Natural killer cell treated with Interleukin-12 subunit alpha and Interleukin-12 subunit beta and Interleukin-15 and Interleukin-18, amount 100 ng/mL, for 72 hours (primary cell): ENCODE measurements at regions not wholly inside any gene's neighbourhood (a gene's known extent, or its start where the extent isn't known, plus 50 kb on each side); places are given as distances from the start of the nearest gene placed in this dataset.
"Not testable (repeated sequence)": the region's sequence is repeated elsewhere in the genome, so short reads cannot be mapped to it uniquely, and the experiment has no call there.

Experiments used
- ATAC-seq, 2 donors: fragments of 150-1000 bp; cut with Tn5 transposase in 1 of 2; sonication (Bioruptor Pico), chemical (Tn5 transposase) in 1 of 2; 2 replicates each; pipeline ENCODE4 v1.10.0; 2021
- DNase-seq: peaks from one replicate; pipeline ENCODE4 v3.0.0; 2022; ENCODE audit warnings: low spot score
- H3K27ac Mint-ChIP-seq, 2 donors: 1 replicate in 1 of 2; 2 replicates in 1 of 2; pipeline ENCODE4 v1.8.0; 2022; ENCODE audit warnings: mixed read lengths in 2 of 2, mild to moderate bottlenecking in 1 of 2, moderate library complexity in 1 of 2
- H3K27me3 Mint-ChIP-seq, 2 donors: 1 replicate in 1 of 2; 2 replicates in 1 of 2; pipeline ENCODE4 v1.8.0; 2022; ENCODE audit warnings: mixed read lengths in 2 of 2
- H3K36me3 Mint-ChIP-seq: one replicate; pipeline ENCODE4 v1.8.0; 2022; ENCODE audit warnings: mixed read lengths
- H3K4me1 Mint-ChIP-seq, 2 donors: 1 replicate in 1 of 2; 2 replicates in 1 of 2; pipeline ENCODE4 v1.8.0; 2022; ENCODE audit warnings: low read depth in 2 of 2, mixed read lengths in 2 of 2, mild to moderate bottlenecking in 1 of 2
- H3K4me3 Mint-ChIP-seq: one replicate; pipeline ENCODE4 v1.8.0; 2022; ENCODE audit warnings: mixed read lengths
- H3K9me3 Mint-ChIP-seq: 2 replicates; pipeline ENCODE4 v1.8.0; 2022; ENCODE audit warnings: mixed read lengths

DNA sequence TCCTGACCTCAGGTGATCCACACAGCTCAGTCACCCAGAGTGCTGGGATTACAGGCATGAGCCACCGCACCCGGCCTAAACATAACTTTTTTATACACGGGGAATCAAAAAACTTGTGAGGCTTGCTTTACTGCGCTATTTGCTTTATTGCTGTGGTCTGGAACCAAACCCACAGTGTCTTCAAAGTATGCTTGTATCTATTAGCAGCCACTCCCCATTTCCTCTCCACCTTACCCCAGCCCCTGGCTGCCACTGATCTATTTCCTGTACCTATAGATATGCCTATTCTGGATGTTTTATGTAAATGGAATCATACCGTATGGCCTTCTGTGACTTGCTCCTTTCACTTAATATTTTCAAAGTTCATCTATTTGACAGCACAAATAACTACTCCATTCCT, 233.4 kb downstream of the BMP4 start:
- Mint-ChIP-seq H3K4me3 (no peak overlapping the region), H3K27me3 (no peaks in the 10 kb centered on the region), H3K9me3 (peaks cover 21% of the 10 kb centered on the region), H3K4me1 (no peaks in the 10 kb centered on the region), H3K27ac (no peak overlapping the region), H3K36me3 (peaks cover 4% of the 10 kb centered on the region)
- ATAC-seq, result no peak
- DNase-seq, result no peak

DNA sequence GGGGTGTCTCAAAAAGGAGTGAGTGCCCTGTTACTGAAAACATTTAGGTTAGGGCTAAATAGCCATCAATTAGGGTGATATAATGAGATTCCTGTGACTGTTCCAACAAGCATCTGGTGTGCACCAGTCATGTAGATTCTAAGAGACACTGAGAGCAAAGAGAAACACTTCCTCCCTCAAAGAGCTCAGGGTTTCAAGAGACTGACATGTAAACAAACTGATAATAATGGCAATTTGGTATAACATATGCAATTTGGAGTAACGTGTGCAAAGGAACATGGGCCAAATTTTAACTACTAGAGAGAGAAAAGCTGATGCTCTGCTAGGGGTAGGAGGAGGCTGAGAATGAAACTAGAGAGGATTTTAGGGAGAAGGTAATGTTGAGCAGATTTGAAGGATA, 237.1 kb downstream of the BMP4 start:
- H3K9me3 Mint-ChIP-seq, result peaks cover 21% of the 10 kb centered on the region
- H3K27me3 Mint-ChIP-seq, result no peaks in the 10 kb centered on the region
- no peak for ATAC-seq
- no peak overlapping the region for H3K27ac Mint-ChIP-seq
- DNase-seq, result no peak
- H3K4me3 Mint-ChIP-seq, result no peak overlapping the region
- no peaks in the 10 kb centered on the region for H3K4me1 Mint-ChIP-seq
- peaks cover 4% of the 10 kb centered on the region for H3K36me3 Mint-ChIP-seq

DNA sequence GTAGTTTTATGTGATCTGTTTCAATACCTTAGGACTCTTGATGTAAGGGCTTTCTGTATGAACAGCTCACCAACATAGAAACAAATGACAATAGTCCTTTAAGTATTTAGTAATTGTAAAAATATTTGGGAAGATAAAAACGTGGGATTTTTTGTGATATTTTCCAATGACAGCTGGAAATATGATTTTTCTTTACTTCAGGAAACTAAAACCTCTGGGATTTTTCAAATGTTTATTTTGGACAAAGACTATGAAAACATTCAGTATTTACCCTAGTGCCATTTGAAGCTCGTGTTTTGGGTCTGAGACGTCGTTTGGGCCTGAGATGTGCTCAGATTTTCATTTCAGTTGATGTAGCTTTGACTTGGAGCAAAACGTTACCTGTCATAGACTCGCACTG, 240.0 kb downstream of the BMP4 start:
- H3K9me3 Mint-ChIP-seq, result peaks cover 13% of the 10 kb centered on the region
- H3K4me3 Mint-ChIP-seq, result no peak overlapping the region
- DNase-seq (no peak), ATAC-seq (no peak)
- no peaks in the 10 kb centered on the region for H3K4me1 Mint-ChIP-seq
- H3K36me3 Mint-ChIP-seq, result peaks cover 4% of the 10 kb centered on the region
- H3K27me3 Mint-ChIP-seq, result no peaks in the 10 kb centered on the region
- H3K27ac Mint-ChIP-seq, result no peak overlapping the region

DNA sequence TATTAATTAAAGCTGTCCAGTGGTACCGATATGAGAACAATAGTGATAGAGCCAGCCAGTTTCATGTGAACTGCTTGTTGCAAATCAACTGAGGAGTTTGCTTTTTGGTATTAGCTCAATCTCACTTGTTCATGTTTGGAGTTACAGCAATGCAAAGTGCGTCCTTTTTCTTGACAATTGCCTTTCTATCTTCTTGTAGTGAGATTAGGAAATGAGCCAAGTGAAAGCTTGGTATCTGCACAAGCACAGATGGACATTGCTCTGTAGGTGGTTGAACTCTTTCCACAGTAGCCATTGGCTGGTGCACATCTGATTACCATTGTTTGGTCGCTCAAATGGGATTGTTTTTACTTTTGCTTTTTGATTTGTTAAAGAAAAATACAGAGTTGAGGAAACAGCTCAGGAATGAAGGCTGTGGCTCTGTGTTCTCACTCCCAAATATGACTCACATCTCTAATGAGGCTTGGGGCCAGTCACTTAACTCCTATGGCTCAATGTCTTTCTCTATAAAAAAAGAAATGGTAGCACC, 241.4 kb downstream of the BMP4 start:
- no peak overlapping the region for H3K27ac Mint-ChIP-seq
- peaks cover 7% of the 10 kb centered on the region for H3K9me3 Mint-ChIP-seq
- DNase-seq (no peak), ATAC-seq (no peak)
- no peak overlapping the region for H3K4me3 Mint-ChIP-seq
- H3K4me1 Mint-ChIP-seq, result no peaks in the 10 kb centered on the region
- H3K27me3 Mint-ChIP-seq, result no peaks in the 10 kb centered on the region
- peaks cover 4% of the 10 kb centered on the region for H3K36me3 Mint-ChIP-seq

DNA sequence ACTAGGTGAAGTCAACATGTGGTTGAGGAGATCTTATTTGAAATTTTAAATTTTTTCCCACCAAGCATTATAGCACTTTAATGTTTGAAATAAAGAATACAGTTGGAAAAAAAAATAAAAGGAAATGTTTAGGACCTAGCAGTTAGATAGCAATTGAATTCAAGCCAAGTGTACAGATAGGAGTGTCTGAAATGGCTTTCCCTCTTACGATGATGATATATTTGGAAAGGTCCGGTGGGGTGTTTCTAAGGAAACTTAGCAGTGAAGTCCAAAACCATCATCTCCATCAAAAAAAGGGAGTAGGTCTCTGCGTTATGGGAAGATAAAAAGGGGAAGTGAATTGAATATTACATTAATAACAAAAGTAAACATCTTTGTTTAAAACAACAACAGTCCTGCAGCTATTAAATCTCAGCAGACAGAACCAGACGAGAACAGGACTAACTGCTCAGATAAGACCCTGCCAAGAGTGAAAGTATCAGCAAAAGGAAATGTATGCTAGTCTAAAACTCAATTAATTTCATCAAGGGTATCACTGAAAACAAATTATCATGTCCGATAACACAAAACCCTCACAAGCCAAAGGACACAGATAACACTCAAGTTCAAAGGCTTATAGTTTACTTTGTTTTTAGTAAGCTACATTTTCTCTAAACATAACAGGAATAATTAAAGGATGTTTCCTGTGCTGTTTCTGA, 242.0 kb downstream of the BMP4 start:
- Mint-ChIP-seq H3K27ac (no peak overlapping the region), H3K27me3 (no peaks in the 10 kb centered on the region), H3K9me3 (peaks cover 2% of the 10 kb centered on the region), H3K4me1 (no peaks in the 10 kb centered on the region), H3K4me3 (no peak overlapping the region), H3K36me3 (no peaks in the 10 kb centered on the region)
- no peak for ATAC-seq
- no peak for DNase-seq

DNA sequence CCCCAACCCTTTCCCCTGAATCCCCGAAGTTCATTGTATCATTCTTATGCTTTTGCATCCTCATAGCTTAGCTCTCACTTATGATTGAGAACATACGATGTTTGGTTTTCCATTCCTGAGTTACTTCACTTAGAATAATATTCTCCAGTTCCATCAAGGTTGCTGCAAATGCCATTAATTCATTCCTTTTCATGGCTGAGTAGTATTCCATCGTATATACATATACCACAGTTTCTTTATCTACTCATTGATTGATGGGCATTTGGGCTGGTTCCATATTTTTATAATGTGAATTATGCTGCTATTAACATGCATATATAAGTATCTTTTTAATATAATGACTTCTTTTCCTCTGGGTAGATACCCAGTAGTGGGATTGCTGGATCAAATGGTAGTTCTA, 243.7 kb downstream of the BMP4 start:
- ATAC-seq, H3K27ac Mint-ChIP-seq, H3K4me3 Mint-ChIP-seq, H3K36me3 Mint-ChIP-seq, DNase-seq, H3K4me1 Mint-ChIP-seq, H3K9me3 Mint-ChIP-seq, H3K27me3 Mint-ChIP-seq: not testable (repeated sequence)

DNA sequence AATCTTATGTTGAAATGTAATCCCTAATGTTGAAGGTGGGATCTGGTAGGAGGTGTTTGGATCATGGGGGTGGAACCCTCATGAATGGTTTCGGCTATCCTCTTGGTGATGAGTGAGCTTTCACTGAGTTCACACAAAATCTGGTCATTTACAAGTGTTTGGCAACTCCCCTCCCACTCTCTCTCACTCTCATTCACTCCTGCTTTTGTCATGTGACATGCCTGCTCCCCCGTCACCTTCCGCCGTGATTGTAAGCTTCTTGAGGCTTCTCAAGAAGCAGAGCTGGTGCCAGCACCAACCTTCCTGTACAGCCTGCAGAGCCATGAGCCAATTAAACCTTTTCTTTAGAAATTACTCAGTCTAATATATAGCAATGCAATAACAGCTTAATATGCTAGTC, 245.4 kb downstream of the BMP4 start:
- no peak for ATAC-seq
- Mint-ChIP-seq H3K27me3 (no peaks in the 10 kb centered on the region), H3K36me3 (no peaks in the 10 kb centered on the region), H3K4me1 (no peaks in the 10 kb centered on the region), H3K9me3 (peaks cover 10% of the 10 kb centered on the region), H3K27ac (no peak overlapping the region), H3K4me3 (no peak overlapping the region)
- DNase-seq, result no peak

DNA sequence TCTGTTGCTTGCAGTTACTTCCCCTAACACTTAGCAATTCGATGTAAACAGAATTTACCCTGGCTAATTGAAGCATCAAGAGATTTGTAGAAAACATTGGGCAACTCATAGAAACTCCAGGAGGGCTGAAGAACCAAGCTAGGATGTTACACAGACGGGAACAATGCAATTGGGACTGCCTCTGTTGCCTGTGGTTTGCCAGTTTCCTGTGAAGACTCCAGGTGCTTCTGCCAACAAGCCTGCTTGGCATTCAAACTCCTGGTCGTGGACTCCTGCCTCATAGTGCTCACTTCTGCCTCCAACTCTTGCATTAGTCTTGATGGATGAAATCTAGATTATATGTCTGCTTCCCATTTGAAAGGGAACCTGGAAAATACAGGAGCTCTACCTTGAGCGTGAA, 246.0 kb downstream of the BMP4 start:
- no peak overlapping the region for H3K4me3 Mint-ChIP-seq
- H3K27ac Mint-ChIP-seq, result no peak overlapping the region
- H3K9me3 Mint-ChIP-seq, result peaks cover 10% of the 10 kb centered on the region
- no peak for ATAC-seq
- H3K4me1 Mint-ChIP-seq, result no peaks in the 10 kb centered on the region
- H3K27me3 Mint-ChIP-seq, result no peaks in the 10 kb centered on the region
- H3K36me3 Mint-ChIP-seq, result no peaks in the 10 kb centered on the region
- DNase-seq, result no peak

DNA sequence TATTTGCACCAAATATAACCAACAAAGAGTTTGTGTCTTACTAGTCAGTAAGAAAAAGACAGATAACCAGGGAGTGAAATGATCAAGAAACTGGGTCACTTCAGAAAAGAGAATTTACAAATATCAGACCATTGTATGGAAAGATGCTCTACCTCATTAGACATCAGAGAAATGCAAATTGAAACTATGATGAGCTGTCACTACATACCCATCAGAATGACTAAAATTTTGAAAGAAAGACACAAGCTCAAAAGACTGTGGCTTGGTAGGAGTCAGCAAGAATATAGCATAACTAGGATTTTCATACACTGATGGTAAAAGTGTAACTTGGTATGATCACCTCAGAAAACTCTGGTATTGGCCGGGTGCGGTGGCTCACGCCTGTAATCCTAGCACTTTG, 247.2 kb downstream of the BMP4 start:
- Mint-ChIP-seq H3K4me1 (no peaks in the 10 kb centered on the region), H3K27me3 (no peaks in the 10 kb centered on the region), H3K27ac (no peak overlapping the region), H3K9me3 (peaks cover 10% of the 10 kb centered on the region), H3K4me3 (no peak overlapping the region), H3K36me3 (no peaks in the 10 kb centered on the region)
- ATAC-seq, result no peak
- no peak for DNase-seq

DNA sequence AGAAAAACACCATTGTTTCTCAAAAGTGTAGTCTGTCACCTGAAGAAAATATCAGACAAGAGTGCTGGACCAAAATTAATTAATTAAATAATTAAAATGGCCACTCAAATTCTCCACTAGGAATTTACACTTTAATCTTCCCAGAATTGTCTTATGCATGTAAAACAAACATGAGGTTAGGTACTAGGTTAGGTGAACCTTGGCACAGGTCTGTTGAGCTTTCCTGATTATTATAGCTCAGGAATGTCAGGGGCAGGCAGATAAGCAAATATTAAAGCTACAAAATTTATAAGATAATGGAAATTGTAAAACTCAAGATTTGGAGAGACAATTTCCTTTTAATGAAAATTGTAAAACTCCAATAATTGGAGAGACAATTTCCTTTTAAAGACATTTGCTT, 253.2 kb downstream of the BMP4 start:
- Mint-ChIP-seq H3K9me3 (peaks cover 21% of the 10 kb centered on the region), H3K27me3 (no peaks in the 10 kb centered on the region), H3K36me3 (no peaks in the 10 kb centered on the region), H3K4me3 (no peak overlapping the region), H3K27ac (no peak overlapping the region), H3K4me1 (no peaks in the 10 kb centered on the region)
- ATAC-seq (no peak), DNase-seq (no peak)

DNA sequence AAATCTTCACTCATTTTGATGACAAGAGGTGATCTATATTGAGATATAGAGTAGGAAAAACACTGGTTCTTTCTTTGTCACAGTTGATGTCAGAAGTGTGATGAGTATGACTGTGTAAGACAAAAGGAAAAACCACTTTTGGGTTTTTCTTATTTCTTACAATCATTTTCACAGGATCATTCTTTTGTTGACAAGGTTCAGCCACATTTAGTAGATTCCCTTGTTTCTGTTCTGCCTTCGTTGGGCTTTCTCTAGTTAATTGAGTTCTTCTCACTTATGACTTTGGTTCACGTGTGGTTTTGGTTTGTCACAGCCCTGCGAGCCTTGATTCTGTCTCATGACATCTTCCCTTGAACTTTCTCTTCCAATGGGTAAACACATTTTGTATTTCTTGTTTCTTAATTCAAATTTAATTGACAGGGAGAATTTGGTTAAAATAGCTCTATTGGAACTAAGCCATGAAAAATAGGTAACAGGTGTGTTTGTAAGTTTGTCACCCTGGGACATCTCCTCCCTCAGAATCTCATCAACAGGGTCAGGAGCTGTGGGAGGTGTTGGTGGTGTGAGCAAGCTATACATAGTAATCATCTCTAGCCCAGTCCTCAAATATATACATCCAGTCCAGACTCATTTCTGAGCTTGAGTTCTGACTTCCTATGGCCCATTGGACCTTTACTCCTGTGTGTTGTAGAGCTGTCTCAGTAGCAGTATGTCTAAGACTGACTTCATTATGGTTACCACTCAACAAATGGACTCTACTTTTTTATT, 255.3 kb downstream of the BMP4 start:
- Mint-ChIP-seq H3K36me3 (no peaks in the 10 kb centered on the region), H3K4me1 (no peaks in the 10 kb centered on the region), H3K9me3 (peaks cover 12% of the 10 kb centered on the region), H3K27me3 (no peaks in the 10 kb centered on the region), H3K4me3 (no peak overlapping the region), H3K27ac (no peak overlapping the region)
- DNase-seq (no peak), ATAC-seq (no peak)

DNA sequence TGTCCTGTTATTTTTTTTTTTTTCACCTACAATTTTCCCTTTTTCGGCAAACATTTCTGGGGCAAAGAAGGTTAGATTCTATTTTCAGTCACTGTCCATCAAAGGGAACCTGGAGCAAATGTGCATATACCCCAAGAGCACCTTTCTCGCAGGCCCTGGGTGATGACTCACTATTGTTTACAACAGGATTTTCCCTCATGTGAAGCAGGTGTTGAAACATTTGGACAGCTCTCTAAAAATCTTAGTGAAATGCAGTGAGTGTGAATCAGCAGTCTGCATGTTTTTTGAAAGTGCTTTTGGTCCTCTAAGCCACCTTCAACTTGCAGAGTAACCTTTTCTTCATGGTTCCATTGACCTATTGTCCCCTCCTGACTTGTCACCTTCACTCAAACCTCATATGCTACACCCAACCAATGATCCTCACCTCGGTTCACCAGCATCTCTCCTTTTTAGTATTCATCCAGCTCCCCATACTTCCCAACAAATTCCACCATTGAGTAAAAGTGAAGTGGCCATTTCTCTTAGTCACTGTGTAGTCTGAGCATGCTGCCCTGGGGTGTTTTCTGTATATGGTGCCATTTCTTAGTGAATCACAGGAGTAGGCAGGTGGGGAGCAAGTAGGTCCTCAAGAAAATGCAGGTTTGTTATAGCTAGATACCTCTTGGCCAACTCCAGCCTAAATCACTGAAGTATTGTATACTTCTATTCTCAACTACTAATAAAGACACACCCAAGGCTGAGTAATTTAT, 260.2 kb downstream of the BMP4 start:
- no peak overlapping the region for H3K4me3 Mint-ChIP-seq
- peaks cover 15% of the 10 kb centered on the region for H3K9me3 Mint-ChIP-seq
- no peaks in the 10 kb centered on the region for H3K4me1 Mint-ChIP-seq
- ATAC-seq (no peak), DNase-seq (no peak)
- H3K27me3 Mint-ChIP-seq, result no peaks in the 10 kb centered on the region
- H3K36me3 Mint-ChIP-seq, result no peaks in the 10 kb centered on the region
- no peak overlapping the region for H3K27ac Mint-ChIP-seq

DNA sequence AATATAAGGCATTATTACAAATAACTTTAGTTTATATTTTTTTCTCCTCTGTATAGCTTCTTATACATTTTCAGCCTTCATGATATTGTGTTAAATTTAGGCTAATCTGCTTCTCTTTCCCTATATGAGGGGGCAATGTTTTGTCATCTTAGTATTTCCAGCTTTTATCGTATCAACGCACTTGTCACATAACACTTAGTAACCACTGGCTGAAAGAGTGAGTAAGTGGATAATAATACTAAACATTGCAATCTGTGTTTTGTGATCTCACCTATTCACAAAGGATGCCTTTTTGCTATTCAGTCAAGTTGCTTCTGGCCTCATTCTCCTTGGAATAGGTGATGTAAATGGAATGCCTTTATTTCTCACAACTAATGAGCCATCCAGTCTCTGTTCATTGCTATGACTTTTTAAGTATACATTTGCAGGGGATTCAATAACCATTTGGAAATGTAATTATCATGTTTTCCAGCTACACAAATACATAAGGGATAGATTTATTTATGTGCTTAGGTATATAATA, 260.9 kb downstream of the BMP4 start:
- Mint-ChIP-seq H3K4me1 (no peaks in the 10 kb centered on the region), H3K4me3 (no peak overlapping the region), H3K27ac (no peak overlapping the region), H3K36me3 (no peaks in the 10 kb centered on the region), H3K9me3 (peaks cover 8% of the 10 kb centered on the region), H3K27me3 (no peaks in the 10 kb centered on the region)
- DNase-seq, result no peak
- no peak for ATAC-seq

DNA sequence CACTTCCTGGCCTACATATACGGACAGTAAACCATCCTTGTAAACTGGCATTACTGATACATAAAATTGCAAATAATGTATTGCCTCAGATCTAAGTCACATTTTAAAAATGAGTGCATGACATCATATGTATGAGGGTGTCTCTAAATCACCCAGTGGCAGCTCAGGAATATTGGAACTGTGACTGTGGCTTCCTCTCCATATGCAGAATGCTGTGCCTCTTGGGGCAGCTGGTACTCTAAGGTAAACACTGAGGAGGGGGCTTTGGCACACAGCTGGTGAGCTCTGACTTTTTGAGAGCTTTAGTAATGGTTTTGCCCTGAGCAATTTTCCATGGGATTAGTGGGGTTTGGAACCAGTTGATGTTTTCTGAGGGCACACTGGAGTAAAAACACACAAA, 263.7 kb downstream of the BMP4 start:
- DNase-seq, result no peak
- no peak overlapping the region for H3K27ac Mint-ChIP-seq
- H3K4me1 Mint-ChIP-seq, result no peaks in the 10 kb centered on the region
- peaks cover 3% of the 10 kb centered on the region for H3K9me3 Mint-ChIP-seq
- H3K27me3 Mint-ChIP-seq, result no peaks in the 10 kb centered on the region
- no peak overlapping the region for H3K4me3 Mint-ChIP-seq
- no peak for ATAC-seq
- no peaks in the 10 kb centered on the region for H3K36me3 Mint-ChIP-seq
